AG20443 (cell line): ENCODE measurements at regions not wholly inside any gene's neighbourhood (a gene's known extent, or its start where the extent isn't known, plus 50 kb on each side); places are given as distances from the start of the nearest gene placed in this dataset.

Experiments used
- DNase-seq: peaks from one replicate; pipeline ENCODE4 v3.0.0; 2012; ENCODE audit warnings: low spot score, mixed read lengths

DNA sequence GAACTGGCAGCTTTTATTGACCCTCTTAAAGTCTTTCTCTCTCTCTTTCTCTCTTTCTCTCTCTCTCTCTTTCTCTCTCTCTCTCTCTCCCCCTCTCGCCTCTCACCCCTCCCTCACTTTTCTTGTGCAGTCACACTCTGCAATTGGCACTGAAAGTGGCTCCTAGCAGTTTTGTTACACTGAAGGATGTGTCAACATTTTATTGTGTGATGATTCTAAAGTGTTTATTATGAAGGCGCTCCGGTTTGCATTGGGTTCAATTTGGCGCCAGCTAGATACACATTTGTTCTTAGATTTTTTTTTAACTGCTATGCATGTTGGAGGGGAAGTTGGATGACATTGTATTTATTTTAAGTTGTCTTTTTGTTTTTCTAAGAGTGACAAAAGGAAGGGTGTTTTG lies 64.0 kb upstream of the CHRM3 start:
- DNase-seq: no peak

DNA sequence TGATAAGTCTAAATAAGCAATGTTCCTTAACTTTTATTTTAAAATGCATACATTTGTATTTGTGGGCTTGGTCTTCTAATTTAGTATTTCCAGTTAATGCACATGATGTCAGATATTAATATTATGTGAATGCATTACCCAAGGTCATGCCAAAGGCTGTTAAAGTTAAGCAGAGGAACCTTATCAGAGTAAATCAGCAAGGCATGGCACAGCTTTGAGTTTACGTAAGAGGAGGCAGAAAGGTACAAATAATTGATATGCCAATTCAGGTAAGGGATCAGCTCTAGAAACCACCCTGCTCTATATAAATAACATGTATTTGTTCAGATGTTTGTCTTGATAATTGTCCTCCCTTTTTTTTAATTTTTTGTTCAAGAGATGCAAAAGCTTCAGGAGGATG lies 64.5 kb upstream of the CHRM3 start:
- no peak for DNase-seq

DNA sequence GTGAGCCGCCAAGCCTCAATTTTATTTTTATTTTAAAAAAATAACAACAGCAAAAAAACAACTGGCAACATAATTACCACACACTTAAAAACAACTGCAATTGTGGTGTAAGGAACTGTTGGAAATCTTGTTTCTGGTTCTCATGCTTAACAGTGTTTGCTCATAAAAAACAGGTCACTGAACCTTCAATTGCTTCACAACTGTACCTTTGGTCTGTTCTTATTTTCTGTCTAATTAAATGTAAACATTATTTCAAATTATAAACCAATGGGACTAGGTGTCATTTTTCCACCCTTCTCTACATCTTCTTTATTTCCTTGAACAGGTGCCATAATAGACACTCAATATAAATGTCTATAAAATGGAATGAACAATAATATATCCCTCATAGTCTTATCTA lies 68.4 kb upstream of the CHRM3 start:
- no peak for DNase-seq

DNA sequence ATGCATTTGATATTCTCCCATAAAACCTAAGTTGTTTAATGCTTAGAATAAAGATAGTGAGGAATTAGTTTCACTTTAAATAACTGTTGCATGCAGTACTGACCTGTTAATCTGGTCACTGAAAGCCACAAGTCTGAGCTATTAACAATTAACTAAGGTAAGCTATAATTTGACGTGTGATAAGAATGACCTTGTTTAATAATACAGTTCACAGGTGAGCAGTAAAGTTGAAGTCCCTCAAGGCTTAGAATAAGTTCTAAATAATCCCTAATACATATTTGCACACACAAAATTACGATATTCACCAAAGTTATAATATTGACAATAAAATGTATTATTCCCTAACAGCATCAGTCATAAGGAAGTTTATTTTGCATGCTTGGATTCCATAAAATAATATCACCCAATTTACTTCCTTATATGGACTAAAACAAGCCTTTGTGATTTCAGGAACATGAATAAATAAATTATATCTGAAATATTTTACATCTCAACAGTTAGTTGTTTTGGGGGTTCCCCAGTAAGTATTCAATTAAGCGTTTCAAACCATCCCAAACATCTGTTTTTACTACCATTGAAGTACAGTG lies 70.6 kb upstream of the CHRM3 start:
- no peak for DNase-seq

DNA sequence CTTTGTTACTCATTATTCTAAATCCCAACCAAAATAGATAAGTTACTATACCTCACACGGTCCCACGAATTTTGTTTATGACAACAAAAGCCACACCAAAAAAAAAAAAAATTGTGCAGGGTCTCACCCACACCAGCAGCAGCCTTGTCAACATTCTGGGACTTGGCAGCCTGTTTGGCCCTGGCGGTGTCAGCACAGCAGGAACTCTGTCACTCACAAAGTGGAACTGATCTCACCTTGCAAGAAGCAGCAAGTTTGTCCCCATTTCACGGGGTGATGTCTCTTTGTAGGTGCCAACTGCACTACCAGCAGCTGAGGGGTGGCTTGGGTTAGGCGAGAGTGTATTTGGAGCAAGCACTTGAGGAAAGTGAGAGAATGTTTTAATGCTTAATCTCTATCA lies 75.0 kb upstream of the CHRM3 start:
- no peak for DNase-seq

DNA sequence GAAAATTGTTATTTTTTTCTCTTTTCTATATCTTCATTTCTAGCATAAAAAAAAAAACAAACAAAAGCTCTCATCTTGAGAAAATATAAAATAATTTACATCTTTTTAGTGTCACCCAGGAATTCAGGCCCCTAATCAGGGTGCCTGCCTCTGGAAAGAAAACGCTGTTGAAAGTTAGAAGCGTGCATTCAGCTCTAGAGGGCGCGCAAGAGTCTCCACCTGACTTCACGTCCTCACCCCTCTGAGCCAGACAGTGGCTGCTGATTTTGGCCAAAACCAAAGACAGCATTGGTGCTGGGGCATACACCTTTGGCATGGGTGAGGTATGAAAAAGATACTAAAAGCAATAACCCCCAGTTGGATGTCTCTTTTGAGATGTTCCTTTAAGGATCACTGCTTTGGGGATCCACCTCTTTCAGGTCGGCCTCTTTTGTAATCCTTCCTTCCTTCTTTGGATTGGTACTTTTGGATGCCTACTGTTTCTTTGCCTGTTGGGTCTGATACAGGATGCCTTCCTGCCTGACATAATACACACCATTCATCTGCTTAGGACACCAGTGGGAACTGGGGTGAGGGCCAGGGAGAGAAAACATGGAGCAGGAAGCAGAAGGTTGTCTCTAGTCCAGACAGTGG lies 77.6 kb upstream of the CHRM3 start:
- no peak for DNase-seq

DNA sequence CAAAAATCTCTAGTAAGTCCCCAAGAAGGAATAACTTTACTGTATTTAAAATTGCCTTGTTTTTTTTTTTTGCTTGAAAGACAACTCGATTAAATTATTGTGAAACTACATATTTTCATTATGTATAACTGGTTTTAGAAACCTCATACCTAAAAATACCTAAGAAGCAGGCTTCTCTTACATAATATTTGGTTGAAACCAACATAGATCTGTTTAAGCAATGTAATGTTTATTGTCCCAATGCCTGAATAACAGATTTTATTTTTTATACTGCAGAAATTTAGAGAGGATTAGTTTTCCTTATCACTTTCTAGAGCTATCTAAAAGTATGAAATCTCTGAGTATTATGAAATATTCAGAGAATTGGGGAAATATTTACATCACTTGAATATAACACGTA lies 78.5 kb upstream of the CHRM3 start:
- DNase-seq: no peak

DNA sequence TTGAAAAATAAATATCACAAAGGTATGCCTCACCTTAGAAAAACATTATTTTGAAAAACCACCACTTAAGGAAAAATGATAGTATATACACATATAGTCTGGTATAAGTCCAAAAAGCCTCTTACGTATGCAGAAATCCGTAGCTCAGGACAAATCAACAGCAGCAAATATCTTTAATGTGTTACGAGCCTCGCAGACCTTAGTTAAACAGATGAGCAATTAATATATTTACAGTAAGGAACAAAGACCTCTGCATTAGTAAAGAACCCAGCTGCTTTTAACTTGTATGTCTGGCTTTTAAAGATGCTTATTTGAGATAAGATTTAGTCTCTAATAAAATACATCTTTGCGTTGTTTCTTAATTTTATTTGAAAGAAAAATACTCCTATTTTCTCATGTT lies 79.9 kb upstream of the CHRM3 start:
- no peak for DNase-seq

DNA sequence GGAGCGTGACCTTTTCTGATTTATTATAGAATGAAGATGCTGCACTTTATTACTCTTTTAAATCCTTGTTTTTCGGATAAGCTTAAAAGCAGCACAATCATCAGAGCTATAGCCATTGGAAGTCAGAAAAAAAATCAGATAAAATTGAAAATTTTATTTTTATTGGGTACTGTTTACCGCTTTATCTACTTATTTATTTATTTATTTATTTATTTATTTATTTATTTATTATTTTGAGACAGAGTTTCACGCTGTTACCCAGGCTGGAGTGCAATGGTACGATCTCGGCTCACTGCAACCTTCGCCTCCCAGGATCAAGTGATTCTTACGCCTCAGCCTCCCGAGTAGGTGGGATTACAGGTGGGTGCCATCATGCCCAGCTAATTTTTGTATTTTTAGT lies 83.1 kb upstream of the CHRM3 start:
- no peak for DNase-seq

DNA sequence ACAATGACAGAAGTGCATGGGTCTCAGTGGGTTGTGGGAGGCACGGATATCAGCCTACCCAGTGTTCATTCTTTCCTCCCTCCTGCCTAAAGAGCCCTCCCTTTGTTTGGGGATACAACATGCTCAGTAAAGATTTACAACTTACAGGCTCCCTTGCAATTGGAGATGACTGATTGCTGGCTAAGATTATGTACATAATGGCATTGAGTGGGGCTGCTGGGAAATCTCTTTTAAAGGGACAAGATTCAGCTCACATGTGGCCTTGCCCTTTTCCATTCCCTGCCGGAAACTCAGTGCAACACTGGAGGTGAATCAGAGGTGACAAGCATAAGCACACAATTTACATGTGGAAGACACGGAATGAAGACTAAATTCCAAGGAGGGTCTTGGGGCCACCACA lies 83.7 kb upstream of the CHRM3 start:
- DNase-seq: no peak

DNA sequence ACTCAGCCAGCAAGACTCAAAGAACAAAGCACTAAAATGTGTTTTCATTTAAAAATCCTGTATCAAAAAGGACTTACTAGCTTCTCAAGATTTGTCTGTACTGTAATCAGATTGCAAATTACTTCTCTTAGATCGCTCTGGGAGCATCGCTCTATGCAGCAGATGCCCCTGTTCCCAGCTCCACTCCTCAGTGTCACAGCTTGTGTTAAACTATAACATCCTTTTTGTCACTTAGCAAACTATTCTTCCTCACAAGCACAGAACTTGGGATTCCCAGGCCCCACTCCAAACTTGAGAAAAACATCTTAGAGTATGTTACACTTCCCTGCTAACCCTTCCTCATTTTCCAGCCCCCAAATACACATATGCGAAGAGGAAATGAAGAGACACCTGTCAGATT lies 85.1 kb upstream of the CHRM3 start:
- DNase-seq: no peak

DNA sequence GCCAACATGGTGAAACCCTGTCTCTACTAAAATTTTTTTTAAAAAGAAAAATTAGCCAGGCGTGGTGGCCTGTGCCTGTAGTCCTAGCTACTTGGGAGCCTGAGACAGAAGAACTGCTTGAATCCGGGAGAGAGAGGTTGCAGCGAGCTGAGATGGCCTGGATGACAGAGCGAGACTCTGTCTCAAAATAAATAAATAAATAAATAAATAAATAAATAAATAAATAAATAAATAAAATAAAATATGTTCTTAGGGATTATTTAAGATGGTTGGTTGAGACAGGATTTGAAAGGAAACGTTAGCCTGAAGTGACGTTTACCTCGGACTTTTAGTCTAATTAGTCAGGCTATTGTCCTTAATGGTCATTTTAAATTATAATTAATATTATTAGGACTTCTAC lies 88.5 kb upstream of the CHRM3 start:
- no peak for DNase-seq

DNA sequence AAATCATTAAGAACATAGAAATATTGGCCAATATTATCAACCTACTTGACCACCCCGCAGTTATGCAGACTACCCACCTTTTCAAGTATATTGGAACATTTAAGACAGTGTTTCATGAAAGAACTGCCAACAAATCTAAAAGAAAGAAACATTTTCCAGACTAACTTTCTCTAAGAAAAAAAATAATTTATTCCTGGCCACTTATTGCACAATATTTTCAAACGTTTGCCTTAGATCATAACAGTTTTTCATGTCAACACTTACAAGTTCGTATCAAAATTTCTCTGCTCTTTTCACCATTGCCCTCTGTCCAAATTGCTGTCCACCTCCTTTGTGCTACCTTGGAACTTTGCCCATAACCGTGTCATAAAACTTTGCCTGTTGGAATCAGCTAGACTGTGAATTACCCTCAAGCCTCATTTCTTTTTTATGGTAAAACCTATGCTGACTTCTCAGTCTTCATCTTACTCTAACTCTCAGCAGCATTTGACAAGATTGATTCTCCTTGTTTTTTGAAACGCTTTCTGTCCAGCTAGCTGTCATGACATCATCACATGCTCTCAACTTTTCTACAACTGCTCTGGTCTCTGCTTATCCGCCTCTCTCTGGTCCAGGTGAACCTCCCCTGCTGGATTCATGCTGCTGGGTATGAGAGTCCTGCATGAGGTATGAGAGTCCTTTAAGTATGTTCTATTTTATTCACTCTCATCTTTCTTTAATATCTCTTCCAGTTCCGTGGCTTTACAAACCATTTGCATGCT lies 92.8 kb upstream of the CHRM3 start:
- no peak for DNase-seq

DNA sequence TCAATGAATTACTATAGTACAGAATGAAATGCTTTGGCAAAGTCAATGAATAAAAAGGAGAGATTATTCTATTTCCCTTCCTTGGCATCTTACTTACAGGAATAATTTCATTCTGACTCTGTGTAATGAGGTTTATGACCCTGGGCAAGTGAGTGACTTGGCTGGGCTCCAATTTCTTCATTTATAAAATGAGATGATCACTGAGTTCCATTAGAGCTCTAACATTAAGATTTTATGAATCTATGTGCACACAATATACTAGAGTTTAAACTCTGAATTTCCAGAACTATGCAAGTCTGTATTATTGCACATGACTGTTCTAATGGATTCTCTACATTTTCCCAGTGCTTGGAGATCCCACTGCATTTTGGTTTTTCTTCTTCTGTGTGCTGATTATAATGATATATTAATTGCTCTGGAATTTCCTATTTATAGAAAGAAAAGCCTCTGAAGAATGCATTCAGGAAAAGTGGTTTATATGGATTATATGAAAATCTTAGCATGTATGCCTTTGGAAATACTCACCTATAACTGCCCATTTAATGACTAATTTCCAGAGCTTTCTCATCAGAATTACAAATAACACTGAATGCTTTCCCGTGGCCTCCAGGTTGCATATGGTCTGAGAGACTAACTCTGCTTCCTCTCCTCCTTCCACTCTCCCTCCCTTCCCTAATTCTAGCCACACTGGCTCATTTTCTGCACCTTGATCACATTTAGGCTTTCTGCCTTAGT lies 97.4 kb upstream of the CHRM3 start:
- no peak for DNase-seq

DNA sequence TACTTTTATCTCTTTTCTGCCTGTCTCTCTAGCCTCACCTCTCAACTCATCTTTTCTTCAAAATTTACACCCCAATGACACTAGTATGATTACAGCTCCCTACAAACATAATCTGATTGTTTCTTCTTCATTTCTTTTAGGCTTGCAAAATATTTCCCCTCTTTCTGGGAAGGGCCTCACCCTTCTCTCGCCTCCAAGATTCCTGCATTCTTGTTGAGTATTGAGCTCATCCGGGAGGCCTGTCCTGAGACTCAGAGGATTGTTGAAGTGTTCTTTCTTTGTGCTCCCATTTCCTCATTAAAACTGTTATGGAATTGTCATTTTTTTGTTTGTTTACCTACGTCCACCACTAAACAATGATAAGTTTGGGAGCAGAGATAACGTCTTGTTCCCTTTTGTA lies 99.1 kb upstream of the CHRM3 start:
- no peak for DNase-seq

DNA sequence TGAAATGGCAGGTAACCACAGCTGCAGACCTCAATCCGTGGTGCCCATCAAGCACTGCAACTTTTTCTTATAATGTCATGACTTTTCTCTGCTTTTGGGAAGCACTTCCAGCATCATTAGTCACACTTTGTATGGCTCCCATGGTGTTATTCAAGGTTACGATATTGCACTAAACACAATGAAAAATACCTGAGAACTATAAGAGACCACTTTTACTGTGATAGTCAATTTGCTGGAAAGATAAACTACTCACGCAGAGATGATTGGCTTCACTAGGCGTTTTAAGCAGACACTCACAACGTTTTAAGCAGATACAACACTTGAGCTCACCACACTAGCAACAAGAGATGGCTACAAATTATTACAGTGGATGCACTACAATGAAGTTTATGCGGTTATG lies 103.2 kb upstream of the CHRM3 start:
- DNase-seq: no peak

DNA sequence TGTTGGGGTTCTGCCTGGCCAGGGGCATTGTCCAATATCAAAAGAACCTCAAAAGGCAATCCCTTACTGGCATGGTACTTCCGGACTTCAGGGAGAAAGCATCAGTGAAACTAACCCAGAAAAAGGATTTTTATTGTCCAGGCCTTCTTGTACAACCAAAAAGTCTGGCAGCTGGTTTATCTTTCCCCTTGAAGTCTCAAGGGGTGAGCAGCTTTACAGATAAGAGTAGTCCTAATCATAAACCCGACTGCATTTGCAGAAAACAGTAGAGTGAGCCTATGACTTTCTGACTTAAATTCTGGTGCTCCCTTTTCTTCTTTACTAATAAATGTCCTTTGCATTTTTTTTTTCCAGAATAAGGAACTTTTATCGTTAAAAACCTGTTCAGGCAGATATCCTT lies 104.0 kb upstream of the CHRM3 start:
- no peak for DNase-seq

DNA sequence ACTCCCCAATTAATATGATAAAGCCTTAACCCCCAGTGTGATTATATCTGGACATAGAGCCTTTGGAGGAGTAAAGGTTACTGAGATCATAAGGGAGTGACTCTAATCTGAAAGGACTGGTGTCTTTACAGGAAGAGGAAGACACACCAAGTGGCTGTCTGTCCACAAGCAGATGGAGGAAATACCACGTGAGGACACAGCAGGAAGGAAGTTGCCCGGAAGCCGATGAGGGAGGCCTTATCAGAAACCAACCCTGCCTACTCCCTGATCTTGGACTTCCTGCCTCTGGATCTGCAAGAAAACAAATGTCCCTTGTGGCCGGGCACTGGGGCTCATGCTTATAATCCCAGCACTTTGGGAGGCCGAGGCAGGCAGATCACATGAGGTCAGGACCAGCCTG lies 110.3 kb upstream of the CHRM3 start:
- no peak for DNase-seq

DNA sequence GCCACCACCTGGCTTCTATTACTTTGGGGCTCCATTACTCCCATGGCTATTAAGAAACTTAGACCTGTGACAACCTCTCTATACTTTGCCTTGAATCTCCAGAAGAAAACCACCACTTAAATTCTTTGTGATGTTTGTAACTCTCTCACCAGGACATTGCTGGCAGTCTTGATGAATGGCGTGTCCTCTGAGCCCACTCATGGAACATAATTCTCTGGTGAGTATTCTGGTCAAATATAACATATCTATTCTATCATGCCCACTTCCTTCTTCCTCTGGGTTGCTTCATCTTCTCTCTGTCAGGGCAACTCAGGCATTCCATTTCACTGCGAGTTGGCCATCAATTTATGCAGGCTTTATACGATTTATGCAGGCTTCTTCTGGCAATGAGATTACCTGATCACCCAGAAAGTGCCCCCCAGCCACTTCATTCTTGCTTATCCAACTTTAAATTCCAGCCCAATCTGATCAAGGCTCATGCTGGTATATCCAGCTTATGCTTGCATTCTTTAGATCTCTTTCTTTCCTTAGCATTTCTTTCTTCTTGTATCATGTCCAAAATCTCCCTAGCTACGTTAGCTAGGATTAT lies 112.0 kb upstream of the CHRM3 start:
- no peak for DNase-seq

DNA sequence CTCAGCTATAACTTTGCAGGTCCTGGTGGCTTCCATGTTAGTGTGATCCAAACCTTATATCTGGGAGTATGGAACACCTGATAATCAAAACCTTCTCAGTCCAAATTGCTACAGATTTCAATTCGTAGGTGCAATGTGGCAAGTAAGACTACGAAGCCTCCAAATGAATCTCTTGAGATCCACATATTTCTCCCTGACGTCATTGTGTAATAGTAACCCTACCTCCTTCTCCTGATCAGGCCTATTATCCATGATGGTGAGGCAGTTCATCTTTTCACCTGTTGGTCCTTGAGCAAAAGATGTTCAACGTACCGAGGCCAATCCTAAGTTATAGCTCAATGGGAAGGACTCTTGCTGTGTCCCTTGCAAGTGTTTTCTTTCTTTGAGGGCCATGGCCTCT lies 115.9 kb upstream of the CHRM3 start:
- DNase-seq: no peak

DNA sequence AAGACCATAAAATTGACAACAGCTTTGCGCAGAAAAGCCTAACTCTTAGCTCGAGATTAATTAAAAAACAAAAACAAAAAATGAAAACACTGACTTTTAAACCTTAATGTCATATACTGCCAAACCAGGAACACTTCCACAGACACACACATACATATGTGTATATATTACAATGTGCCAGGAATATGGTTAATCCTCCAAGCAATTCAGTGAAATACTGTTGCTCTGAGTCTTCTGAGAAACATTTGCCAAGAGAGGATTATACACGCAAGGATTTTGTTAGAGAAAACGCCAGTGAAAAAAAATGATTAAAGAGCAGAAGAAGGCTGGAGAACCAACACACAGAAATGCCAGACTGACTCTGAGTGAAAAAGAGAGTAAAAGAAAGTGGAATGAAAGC lies 116.7 kb upstream of the CHRM3 start:
- no peak for DNase-seq

DNA sequence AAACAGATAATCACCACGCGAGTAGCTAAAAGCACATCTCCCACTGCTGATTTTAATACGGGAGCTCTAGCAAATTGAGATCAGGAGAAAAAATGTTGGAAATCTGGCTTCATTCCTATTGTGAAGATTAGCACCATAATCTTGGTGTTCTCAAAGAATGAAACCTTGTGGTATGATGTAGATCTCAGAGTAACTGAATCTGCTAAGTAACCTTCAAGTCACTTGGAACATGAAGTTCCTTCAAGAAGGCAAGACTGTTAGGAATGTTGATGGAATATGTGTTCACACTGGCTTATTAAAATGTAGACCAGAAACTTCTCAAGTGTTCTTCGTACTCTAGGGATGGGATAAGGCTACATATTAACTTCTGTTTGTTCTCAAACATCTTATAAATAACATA lies 117.4 kb upstream of the CHRM3 start:
- DNase-seq: no peak

DNA sequence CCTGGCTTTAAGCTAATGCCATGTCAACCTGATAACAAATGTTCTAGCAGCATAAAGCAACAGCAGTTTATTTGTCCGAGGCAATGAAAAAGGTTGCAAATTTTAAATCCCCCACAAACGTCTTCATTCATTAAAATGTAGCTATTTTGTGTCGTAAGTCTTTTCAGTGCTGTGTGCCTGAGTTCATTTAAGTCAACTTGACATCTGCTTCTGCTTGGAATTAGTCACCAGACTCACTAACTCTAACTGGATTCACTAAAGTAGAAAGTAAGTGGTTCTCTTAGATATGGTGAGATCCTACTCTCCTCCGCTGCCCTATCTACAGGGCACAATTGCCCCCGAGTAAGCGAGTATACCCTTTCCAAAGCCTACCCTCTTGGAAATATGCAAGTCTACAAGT lies 118.4 kb upstream of the CHRM3 start:
- no peak for DNase-seq
